AG04450 (cell line): ENCODE measurements at regions not wholly inside any gene's neighbourhood (a gene's known extent, or its start where the extent isn't known, plus 50 kb on each side); places are given as distances from the start of the nearest gene placed in this dataset.

ENCODE experiments used
- CTCF ChIA-PET: fragments of 300-600, 350-600 bp; formaldehyde crosslinking; extraction: SDS; loops from one replicate; lab custom pipeline; 2022; ENCODE audit warnings: antibody characterized with exemption, inconsistent platforms; lab: Charles Lee
- POLR2A ChIA-PET: fragments of 350-600 bp; formaldehyde crosslinking; extraction: SDS; loops from one replicate; lab custom pipeline; 2021; ENCODE audit warnings: antibody characterized with exemption, inconsistent platforms; lab: Yijun Ruan, JAX
- DNase-seq: peaks from one replicate; pipeline ENCODE4 v3.0.0-alpha.2; 2011; ENCODE audit warnings: low read depth, low spot score
- H3K27ac ChIP-seq: one replicate; pipeline ENCODE4 v1.5.1; 2012; ENCODE audit warnings: low read depth, low read length, control low read depth
- H3K27me3 ChIP-seq: one replicate; pipeline ENCODE4 v1.6.0; 2012; ENCODE audit warnings: low read length; ENCODE audit not compliant: control insufficient read depth, insufficient read depth
- H3K4me3 ChIP-seq: 2 replicates; pipeline ENCODE4 v1.5.1; 2011; ENCODE audit warnings: mild to moderate bottlenecking, low read depth, low read length, control low read depth
- H3K9me3 ChIP-seq: 2 replicates; pipeline ENCODE4 v1.5.1; 2012; ENCODE audit warnings: low read length; ENCODE audit not compliant: control insufficient read depth, insufficient read depth
- CTCF ChIP-seq: IDR thresholded peaks from 2 replicates; pipeline ENCODE4 v1.5.1; 2011; ENCODE audit warnings: low read depth, low read length, control low read depth, inconsistent platforms

- no peak for TF ChIP-seq CTCF
- POLR2A ChIA-PET, result no interaction called here
- Histone ChIP-seq H3K27me3 (no peaks in the 10 kb centered on the region), H3K27ac (no peak overlapping the region), H3K4me3 (no peak overlapping the region), H3K9me3 (no peaks in the 10 kb centered on the region)
- CTCF ChIA-PET, result no interaction called here
- DNase-seq, result no peak
These were observed 285.7 kb downstream of the TBL1XR1 start for GRCh38 chr3:176911579-176911978.

- H3K27ac ChIP-seq, result no peak overlapping the region
- no peaks in the 10 kb centered on the region for H3K9me3 ChIP-seq
- POLR2A ChIA-PET, result no interaction called here
- TF ChIP-seq CTCF, result no peak
- no peak for DNase-seq
- no peak overlapping the region for H3K4me3 ChIP-seq
- H3K27me3 ChIP-seq, result no peaks in the 10 kb centered on the region
- CTCF ChIA-PET, result no interaction called here
These were observed 288.2 kb downstream of the TBL1XR1 start for GRCh38 chr3:176909044-176909443.

- ChIA-PET CTCF (interaction anchor here (1.2 to 1.7 kb wide), 2 partner anchors 32 to 34 kb away, joined by 3 to 4 read pairs; no protein-coding TSS in a partner anchor), POLR2A (no interaction called here)
- no peak overlapping the region for H3K4me3 ChIP-seq
- no peaks in the 10 kb centered on the region for H3K9me3 ChIP-seq
- H3K27me3 ChIP-seq, result no peaks in the 10 kb centered on the region
- DNase-seq, result peak; percentile 73
- H3K27ac ChIP-seq, result no peak overlapping the region
- TF ChIP-seq CTCF, result no peak
These were observed 291.0 kb downstream of the TBL1XR1 start for GRCh38 chr3:176906046-176906905.

- no peak overlapping the region for H3K4me3 ChIP-seq
- CTCF ChIA-PET, result interaction anchor here (1.0 to 1.7 kb wide), 3 partner anchors 33 to 34 kb away, joined by 3 to 4 read pairs (median 3); no protein-coding TSS in a partner anchor
- H3K9me3 ChIP-seq, result no peaks in the 10 kb centered on the region
- H3K27ac ChIP-seq, result no peak overlapping the region
- no peaks in the 10 kb centered on the region for H3K27me3 ChIP-seq
- no peak for DNase-seq
- POLR2A ChIA-PET, result no interaction called here
- no peak for TF ChIP-seq CTCF
These were observed 292.0 kb downstream of the TBL1XR1 start for GRCh38 chr3:176905331-176905730.

- ChIA-PET POLR2A (no interaction called here), CTCF (interaction anchor here (1.0 to 1.7 kb wide), 3 partner anchors 32 to 34 kb away, joined by 3 to 4 read pairs (median 3); no protein-coding TSS in a partner anchor)
- TF ChIP-seq CTCF, result no peak
These were observed 292.8 kb downstream of the TBL1XR1 start for GRCh38 chr3:176904506-176904905.

More at GRCh38 chr3:176904506-176904905, 292.8 kb downstream of the TBL1XR1 start:
- Histone ChIP-seq H3K27me3 (no peaks in the 10 kb centered on the region), H3K4me3 (no peak overlapping the region), H3K9me3 (no peaks in the 10 kb centered on the region), H3K27ac (no peak overlapping the region)
- DNase-seq, result no peak
